ENCODE measurements at regions not wholly inside any gene's neighbourhood (a gene's known extent, or its start where the extent isn't known, plus 50 kb on each side); places are given as distances from the start of the nearest gene placed in this dataset.
"Not testable (repeated sequence)": the region's sequence is repeated elsewhere in the genome, so short reads cannot be mapped to it uniquely, and the experiment has no call there.

- no peak for DNase-seq (ENCODE audit: low spot score)
These were observed 185.8 kb downstream of the B3GLCT start for GRCh38 chr13:31385540-31385939.

- DNase-seq (ENCODE audit: low spot score): no peak
These were observed 194.7 kb downstream of the B3GLCT start for GRCh38 chr13:31394506-31394905.

- no peak for DNase-seq (ENCODE audit: low spot score)
These were observed 195.3 kb downstream of the B3GLCT start for GRCh38 chr13:31395090-31395489.

- no peak for DNase-seq (ENCODE audit: low spot score)
These were observed 199.9 kb downstream of the B3GLCT start for GRCh38 chr13:31399690-31400089.

GRCh38 chr13:31403711-31404110 lies 203.9 kb downstream of the B3GLCT start:
- not testable (repeated sequence) for DNase-seq (ENCODE audit: low spot score)

- no peak for DNase-seq (ENCODE audit: low spot score)
These were observed 209.2 kb downstream of the B3GLCT start for GRCh38 chr13:31408927-31409326.

GRCh38 chr13:31409678-31410356 lies 210.0 kb downstream of the B3GLCT start:
- DNase-seq (ENCODE audit: low spot score): peak; percentile 67

- no peak for DNase-seq (ENCODE audit: low spot score)
These were observed 213.7 kb downstream of the B3GLCT start for GRCh38 chr13:31413516-31413915.

- DNase-seq (ENCODE audit: low spot score): no peak
These were observed 216.3 kb downstream of the B3GLCT start for GRCh38 chr13:31416066-31416465.

- DNase-seq (ENCODE audit: low spot score): no peak
These were observed 218.4 kb downstream of the B3GLCT start for GRCh38 chr13:31418186-31418585.

GRCh38 chr13:31421756-31422155 lies 222.0 kb downstream of the B3GLCT start:
- no peak for DNase-seq (ENCODE audit: low spot score)

- DNase-seq (ENCODE audit: low spot score): peak; percentile 99
These were observed 224.5 kb downstream of the B3GLCT start for GRCh38 chr13:31424130-31424729.

GRCh38 chr13:31426395-31426794 lies 226.6 kb downstream of the B3GLCT start:
- no peak for DNase-seq (ENCODE audit: low spot score)

- no peak for DNase-seq (ENCODE audit: low spot score)
These were observed 227.7 kb downstream of the B3GLCT start for GRCh38 chr13:31427151-31428100.

- peak; percentile 97 for DNase-seq (ENCODE audit: low spot score)
These were observed 232.0 kb downstream of the B3GLCT start for GRCh38 chr13:31431722-31432137.

GRCh38 chr13:31433207-31433606 lies 233.4 kb downstream of the B3GLCT start:
- no peak for DNase-seq (ENCODE audit: low spot score)

GRCh38 chr13:31433746-31434145 lies 234.0 kb downstream of the B3GLCT start:
- no peak for DNase-seq (ENCODE audit: low spot score)

- DNase-seq (ENCODE audit: low spot score): no peak
These were observed 234.8 kb downstream of the B3GLCT start for GRCh38 chr13:31434613-31435012.

GRCh38 chr13:31435536-31435935 lies 235.8 kb downstream of the B3GLCT start:
- peak; percentile 69 for DNase-seq (ENCODE audit: low spot score)

GRCh38 chr13:31436478-31436877 lies 236.7 kb downstream of the B3GLCT start:
- DNase-seq (ENCODE audit: low spot score): peak; percentile 83

GRCh38 chr13:31437975-31438374 lies 238.2 kb downstream of the B3GLCT start:
- no peak for DNase-seq (ENCODE audit: low spot score)

- no peak for DNase-seq (ENCODE audit: low spot score)
These were observed 240.4 kb downstream of the B3GLCT start for GRCh38 chr13:31440132-31440531.

All from HT-29 (cell line).